Prostate gland (tissue), 2 donors: ENCODE measurements at regions not wholly inside any gene's neighbourhood (a gene's known extent, or its start where the extent isn't known, plus 50 kb on each side); places are given as distances from the start of the nearest gene placed in this dataset.

Experiments used
- DNase-seq: peaks from one replicate; pipeline ENCODE4 v3.0.0-alpha.2; 2019; ENCODE audit warnings: low spot score
- H3K27ac ChIP-seq, 2 donors: fragments of 200-600 bp; sonication (generic); 2 replicates each; pipeline ENCODE4 v1.5.1; 2017 to 2019
- H3K27me3 ChIP-seq: fragments of 200-600 bp; sonication (generic); replicated peaks from 2 replicates; pipeline ENCODE4 v1.5.1; 2019; ENCODE audit not compliant: insufficient read depth
- H3K36me3 ChIP-seq, 2 donors: fragments of 200-600 bp; sonication (generic); 1 replicate in 1 of 2; 2 replicates in 1 of 2; pipeline versions ENCODE4 v1.5.1 to v1.8.1; 2017 to 2019
- H3K4me1 ChIP-seq: fragments of 200-600 bp; sonication (generic); replicated peaks from 2 replicates; pipeline ENCODE4 v1.5.1; 2019
- H3K4me3 ChIP-seq, 2 donors: fragments of 200-600 bp; sonication (generic); 2 replicates each; pipeline ENCODE4 v1.5.1; 2017 to 2019
- H3K9me3 ChIP-seq: fragments of 200-600 bp; sonication (generic); 2 replicates; pipeline ENCODE4 v1.5.1; 2017
- POLR2A ChIP-seq: fragments of 450-650 bp; IDR thresholded peaks from one replicate; pipeline ENCODE4 v1.6.1; 2016; ENCODE audit warnings: antibody characterized with exemption, mild to moderate bottlenecking
- POLR2AphosphoS5 ChIP-seq: sonication (generic); formaldehyde crosslinking; IDR thresholded peaks from one replicate; pipeline ENCODE4 v1.6.1; 2017; ENCODE audit warnings: antibody characterized with exemption
- WGBS: methylation state at CpG from one replicate; pipeline ENCODE4 v1.1.5; 2018; 5-methylcytosine and 5-hydroxymethylcytosine counted together
- intact Hi-C: fragments of 100-400 bp; cut with DNase I; formaldehyde crosslinking; loops from one replicate; pipeline ENCODE4 v1.14.2; 2022
- TF ChIP-seq, protein P1 (sequence below), 4 experiments: fragments of 200-600 bp in 2 of 4; fragments of 450-650 bp in 2 of 4; sonication (generic) in 2 of 4; IDR thresholded peaks; 1 replicate in 3 of 4; 2 replicates in 1 of 4; pipeline ENCODE4 v1.5.1; 2016 to 2019; ENCODE audit warnings: antibody characterized with exemption in 4 of 4, mild to moderate bottlenecking in 2 of 4, moderate library complexity in 2 of 4

DNA sequence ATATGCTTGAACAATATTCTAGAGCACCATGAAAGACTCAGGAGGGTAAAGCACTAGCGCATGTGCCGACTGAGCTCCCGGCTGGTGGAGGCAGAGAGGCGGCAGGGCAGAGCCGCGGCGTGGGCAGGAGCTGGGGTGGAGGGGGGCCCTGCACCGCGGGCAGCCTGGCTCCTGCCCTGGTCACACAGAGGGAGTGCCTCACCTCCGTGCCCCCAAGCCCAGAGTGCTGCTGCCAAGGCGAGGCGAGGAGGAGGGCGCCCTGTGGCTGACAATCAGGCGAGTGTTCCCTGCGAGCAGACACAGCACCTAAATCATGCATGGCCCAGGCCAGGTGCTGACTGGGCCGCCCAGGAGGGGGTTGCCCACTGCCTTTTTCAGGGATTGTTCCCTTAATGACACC, 105.8 kb upstream of the TNRC6C start:
- no peak for DNase-seq
- no peaks in the 10 kb centered on the region for H3K27me3 ChIP-seq
- H3K36me3 ChIP-seq = no peaks in the 10 kb centered on the region
- TF ChIP-seq POLR2AphosphoS5 (no peak), POLR2A (no peak)
- TF ChIP-seq, protein P1, sequence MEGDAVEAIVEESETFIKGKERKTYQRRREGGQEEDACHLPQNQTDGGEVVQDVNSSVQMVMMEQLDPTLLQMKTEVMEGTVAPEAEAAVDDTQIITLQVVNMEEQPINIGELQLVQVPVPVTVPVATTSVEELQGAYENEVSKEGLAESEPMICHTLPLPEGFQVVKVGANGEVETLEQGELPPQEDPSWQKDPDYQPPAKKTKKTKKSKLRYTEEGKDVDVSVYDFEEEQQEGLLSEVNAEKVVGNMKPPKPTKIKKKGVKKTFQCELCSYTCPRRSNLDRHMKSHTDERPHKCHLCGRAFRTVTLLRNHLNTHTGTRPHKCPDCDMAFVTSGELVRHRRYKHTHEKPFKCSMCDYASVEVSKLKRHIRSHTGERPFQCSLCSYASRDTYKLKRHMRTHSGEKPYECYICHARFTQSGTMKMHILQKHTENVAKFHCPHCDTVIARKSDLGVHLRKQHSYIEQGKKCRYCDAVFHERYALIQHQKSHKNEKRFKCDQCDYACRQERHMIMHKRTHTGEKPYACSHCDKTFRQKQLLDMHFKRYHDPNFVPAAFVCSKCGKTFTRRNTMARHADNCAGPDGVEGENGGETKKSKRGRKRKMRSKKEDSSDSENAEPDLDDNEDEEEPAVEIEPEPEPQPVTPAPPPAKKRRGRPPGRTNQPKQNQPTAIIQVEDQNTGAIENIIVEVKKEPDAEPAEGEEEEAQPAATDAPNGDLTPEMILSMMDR (IDR thresholded peaks at IDR 0.05) = no peak
- WGBS = 74% methylated on average over 14 of the region's 16 CpGs
- H3K4me3 ChIP-seq = no peak overlapping the region
- intact Hi-C loops = no loop called here
- no peaks in the 10 kb centered on the region for H3K9me3 ChIP-seq
- no peak overlapping the region for H3K27ac ChIP-seq
- H3K4me1 ChIP-seq = no peaks in the 10 kb centered on the region

DNA sequence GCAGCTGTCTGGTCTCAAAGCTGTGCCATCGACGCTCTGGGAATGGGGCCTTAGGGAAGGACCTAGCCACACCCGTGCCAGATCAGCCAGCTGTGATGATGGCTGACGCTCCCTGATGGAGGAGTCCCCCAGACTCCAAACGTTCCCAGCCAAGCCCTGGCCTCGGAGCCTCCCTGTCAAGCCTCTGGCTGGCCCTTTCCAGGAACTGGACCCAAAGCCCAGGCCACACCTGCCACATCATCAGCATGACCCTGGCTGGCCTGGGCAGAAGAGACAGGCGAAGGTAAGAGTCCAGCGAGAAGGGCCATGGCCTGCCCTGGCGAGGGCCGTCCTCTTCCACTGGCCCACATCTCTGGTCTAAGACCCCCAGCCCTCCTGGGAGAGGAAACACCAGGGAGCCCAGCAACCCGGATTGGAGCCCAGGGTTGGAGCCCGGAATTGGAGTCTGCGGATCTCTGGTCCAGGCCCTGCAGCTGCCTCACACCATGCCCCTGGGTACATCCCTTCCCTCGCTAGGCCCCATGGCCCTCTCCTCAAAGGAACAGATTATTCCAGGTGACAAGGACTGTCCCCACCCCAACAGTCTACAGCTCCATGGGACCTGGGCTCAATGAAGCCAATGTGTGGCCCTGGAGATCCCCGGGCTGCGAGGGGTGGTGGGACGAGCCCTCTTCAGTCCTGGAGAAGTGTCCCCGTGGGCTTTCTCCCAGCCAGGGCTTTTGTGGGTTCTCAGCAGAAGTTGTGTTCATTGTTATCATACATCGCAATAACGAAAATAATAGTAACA, 105.1 kb upstream of the TNRC6C start:
- no peaks in the 10 kb centered on the region for H3K9me3 ChIP-seq
- TF ChIP-seq, protein P1 (IDR thresholded peaks at IDR 0.05) = no peak
- TF ChIP-seq POLR2AphosphoS5 = no peak
- no peak for TF ChIP-seq POLR2A
- H3K4me3 ChIP-seq = no peak overlapping the region
- no peak for DNase-seq
- H3K4me1 ChIP-seq = no peaks in the 10 kb centered on the region
- H3K27me3 ChIP-seq = no peaks in the 10 kb centered on the region
- H3K36me3 ChIP-seq = no peaks in the 10 kb centered on the region
- intact Hi-C loops = no loop called here
- 85% methylated on average over 16 of the region's 20 CpGs for WGBS
- no peak overlapping the region for H3K27ac ChIP-seq

DNA sequence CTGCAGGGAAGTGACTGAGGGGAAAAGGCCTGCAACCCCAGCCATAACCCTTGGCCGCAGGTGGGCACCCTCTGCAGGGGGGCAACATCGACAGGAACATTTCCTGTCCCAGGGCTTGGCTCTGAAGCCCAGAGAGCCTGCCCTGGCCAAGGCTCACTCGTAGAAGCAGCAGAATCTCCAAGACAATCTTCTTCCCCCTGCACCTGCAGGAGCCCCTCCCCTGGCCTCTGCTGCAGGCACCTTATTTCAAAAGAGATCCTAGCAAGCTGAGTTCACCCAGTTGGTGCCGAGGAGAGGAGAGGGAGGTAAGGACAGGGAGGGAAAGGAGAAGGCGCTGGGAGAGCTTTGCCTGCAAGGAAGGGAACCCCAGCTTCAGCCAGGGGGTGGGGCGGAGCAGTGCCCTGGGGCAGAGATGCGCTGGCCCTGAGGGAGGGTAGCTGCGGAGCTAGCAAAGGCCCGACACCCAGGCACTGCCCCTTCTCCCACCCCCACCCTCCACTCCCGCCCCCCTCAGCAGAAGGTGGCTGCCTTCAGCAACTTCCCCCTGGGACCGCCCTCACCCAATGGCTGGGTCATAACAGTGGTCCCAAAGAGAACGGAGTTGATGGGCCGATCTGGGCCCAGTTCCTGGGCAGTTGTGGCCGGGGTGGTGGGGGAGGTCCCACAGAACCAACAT, 104.3 kb upstream of the TNRC6C start:
- Histone ChIP-seq H3K36me3 (no peaks in the 10 kb centered on the region), H3K27me3 (no peaks in the 10 kb centered on the region), H3K9me3 (no peaks in the 10 kb centered on the region), H3K27ac (no peak overlapping the region), H3K4me3 (no peak overlapping the region), H3K4me1 (no peaks in the 10 kb centered on the region)
- WGBS = 82% methylated on average over 14 of the region's 14 CpGs
- DNase-seq = no peak
- TF ChIP-seq POLR2AphosphoS5 (no peak), POLR2A (no peak)
- TF ChIP-seq, protein P1 (IDR thresholded peaks at IDR 0.05) = no peak
- intact Hi-C loops = no loop called here

DNA sequence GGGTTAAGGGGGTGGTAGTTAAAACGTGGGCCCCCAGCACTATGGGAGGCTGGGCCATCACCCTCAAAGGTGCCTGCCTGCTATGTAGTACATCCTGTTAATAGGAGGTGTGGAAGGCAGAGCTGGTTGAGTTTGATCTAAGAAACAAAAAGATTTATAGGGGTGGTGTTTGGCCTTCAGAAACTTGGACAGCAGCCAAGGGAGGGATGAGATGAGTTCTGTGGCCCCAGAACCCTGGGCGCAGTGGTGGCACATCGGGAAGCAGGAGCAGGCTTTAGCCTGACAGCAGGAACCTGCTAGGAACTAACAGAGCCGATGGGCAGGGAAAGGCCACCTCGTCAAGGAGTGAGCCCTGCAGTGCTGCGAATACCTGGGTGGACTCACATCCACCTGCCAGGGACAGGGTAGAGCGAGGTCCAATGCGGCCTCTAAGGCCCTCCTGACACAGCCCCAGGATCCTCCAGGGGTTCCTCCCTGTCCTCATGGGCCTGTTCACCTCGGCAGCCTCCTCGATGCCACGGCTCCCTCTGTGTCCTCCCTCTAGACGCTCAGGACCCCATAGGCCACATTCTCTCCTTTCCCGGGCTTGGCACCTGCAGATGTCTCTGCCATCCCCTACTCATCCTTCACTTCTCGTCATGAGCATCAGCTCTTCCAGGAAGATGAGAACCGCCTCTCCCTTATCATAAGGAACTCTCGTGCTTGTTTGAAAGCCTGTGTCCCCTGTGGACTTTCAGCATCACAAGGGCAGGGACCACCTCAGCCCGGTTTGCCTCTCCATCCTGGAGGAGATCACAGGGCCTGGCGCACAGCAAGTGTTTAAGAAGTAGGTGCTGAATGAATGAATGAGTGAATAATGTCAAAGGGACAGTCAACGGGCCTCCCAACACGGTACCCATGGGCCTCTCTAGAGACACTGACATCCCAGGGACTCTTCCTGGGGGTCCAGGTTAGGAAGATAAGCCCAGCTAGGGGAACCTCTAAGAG, 103.5 kb upstream of the TNRC6C start:
- DNase-seq = no peak
- Histone ChIP-seq H3K4me3 (no peak overlapping the region), H3K27me3 (no peaks in the 10 kb centered on the region), H3K9me3 (no peaks in the 10 kb centered on the region), H3K36me3 (no peaks in the 10 kb centered on the region), H3K27ac (no peak overlapping the region), H3K4me1 (no peaks in the 10 kb centered on the region)
- TF ChIP-seq, protein P1 (IDR thresholded peaks at IDR 0.05) = no peak
- TF ChIP-seq POLR2AphosphoS5 (no peak), POLR2A (no peak)
- intact Hi-C loops = no loop called here
- 88% methylated on average over 20 of the region's 20 CpGs for WGBS
